ENCODE measurements at regions not wholly inside any gene's neighbourhood (a gene's known extent, or its start where the extent isn't known, plus 50 kb on each side); places are given as distances from the start of the nearest gene placed in this dataset.

GRCh38 chr12:132406493-132407450 is 77.4 kb upstream of the GALNT9 start:
- H3K4me1 Mint-ChIP-seq: no peaks in the 10 kb centered on the region; a peak in 1 of 4 replicates
- no peak overlapping the region for H3K14ac ChIP-seq (ENCODE audit: insufficient read depth, low read length)
- H3K27me3 Mint-ChIP-seq (ENCODE audit: low read depth): peaks cover 68% of the 10 kb centered on the region
- H3K27ac ChIP-seq (ENCODE audit: insufficient read length, low read depth, low read length): no peak overlapping the region
- whole genome bisulfite sequencing (ENCODE audit: extremely low coverage, insufficient read length, low lambda C conversion rate): no CpG with 5 or more reads among the region's 67 CpGs
- no peak overlapping the region for H3K23ac ChIP-seq (ENCODE audit: insufficient read length, low read depth, low read length)
- no peak overlapping the region for H2BK15ac ChIP-seq (ENCODE audit: low read depth, low read length)
- H3K27me3 ChIP-seq (ENCODE audit: insufficient read depth, low read length): peaks cover 2% of the 10 kb centered on the region; the same call in 1 of the 2 replicates
- H3K36me3 Mint-ChIP-seq (ENCODE audit: insufficient read depth in 1 of 3, low read depth in 3 of 3): no peaks in the 10 kb centered on the region
- H3K4me1 ChIP-seq (ENCODE audit: insufficient read depth, low read length): no peaks in the 10 kb centered on the region
- H3K18ac ChIP-seq (ENCODE audit: insufficient read length, low read depth, low read length): no peak overlapping the region
- no peak overlapping the region for H3K56ac ChIP-seq (ENCODE audit: insufficient read length, low read depth, low read length)
- no peak overlapping the region for H2BK20ac ChIP-seq (ENCODE audit: low read depth, low read length, poor library complexity, severe bottlenecking)
- H2BK120ac ChIP-seq (ENCODE audit: low read depth, low read length, poor library complexity, severe bottlenecking): no peak overlapping the region
- H3K9me3 ChIP-seq (ENCODE audit: control insufficient read depth, low read depth, low read length): no peaks in the 10 kb centered on the region
- H3K79me2 ChIP-seq (ENCODE audit: insufficient read depth, low read length): no peaks in the 10 kb centered on the region
- no peak overlapping the region for H3K27ac Mint-ChIP-seq
- no peak overlapping the region for H2AFZ ChIP-seq (ENCODE audit: low read length)
- no peaks in the 10 kb centered on the region for H4K20me1 ChIP-seq (ENCODE audit: control insufficient read depth, insufficient read depth, insufficient read length)
- no peak overlapping the region for H2BK12ac ChIP-seq (ENCODE audit: insufficient read length, low read depth, low read length)
- H2AK5ac ChIP-seq (ENCODE audit: insufficient read length, low read length): no peak overlapping the region
- H3K9ac ChIP-seq (ENCODE audit: extremely low read depth, insufficient read length, low read length): no peak overlapping the region
- no peak overlapping the region for H4K8ac ChIP-seq (replicated peaks; ENCODE audit: insufficient read length, low read depth, low read length)
- H3K4me3 Mint-ChIP-seq: no peak overlapping the region
- H3K79me1 ChIP-seq (ENCODE audit: insufficient read depth, low read depth, low read length, poor library complexity, severe bottlenecking): no peaks in the 10 kb centered on the region
- H3K4me2 ChIP-seq (ENCODE audit: insufficient read depth, insufficient read length, low read length): no peak overlapping the region
- H3K4ac ChIP-seq (ENCODE audit: low read depth, low read length): no peak overlapping the region
- H4K91ac ChIP-seq (ENCODE audit: insufficient read length, low read depth, low read length): no peak overlapping the region
- H3K9me3 Mint-ChIP-seq: peaks cover 0 to 4% of the 10 kb centered on the region in 2 experiments; a peak in 2 of 5 replicates
- no peak overlapping the region for H4K5ac ChIP-seq (ENCODE audit: insufficient read length, low read depth, low read length)
- H3T11ph ChIP-seq (ENCODE audit: low read length): no peak overlapping the region
- TF ChIP-seq, protein P1, sequence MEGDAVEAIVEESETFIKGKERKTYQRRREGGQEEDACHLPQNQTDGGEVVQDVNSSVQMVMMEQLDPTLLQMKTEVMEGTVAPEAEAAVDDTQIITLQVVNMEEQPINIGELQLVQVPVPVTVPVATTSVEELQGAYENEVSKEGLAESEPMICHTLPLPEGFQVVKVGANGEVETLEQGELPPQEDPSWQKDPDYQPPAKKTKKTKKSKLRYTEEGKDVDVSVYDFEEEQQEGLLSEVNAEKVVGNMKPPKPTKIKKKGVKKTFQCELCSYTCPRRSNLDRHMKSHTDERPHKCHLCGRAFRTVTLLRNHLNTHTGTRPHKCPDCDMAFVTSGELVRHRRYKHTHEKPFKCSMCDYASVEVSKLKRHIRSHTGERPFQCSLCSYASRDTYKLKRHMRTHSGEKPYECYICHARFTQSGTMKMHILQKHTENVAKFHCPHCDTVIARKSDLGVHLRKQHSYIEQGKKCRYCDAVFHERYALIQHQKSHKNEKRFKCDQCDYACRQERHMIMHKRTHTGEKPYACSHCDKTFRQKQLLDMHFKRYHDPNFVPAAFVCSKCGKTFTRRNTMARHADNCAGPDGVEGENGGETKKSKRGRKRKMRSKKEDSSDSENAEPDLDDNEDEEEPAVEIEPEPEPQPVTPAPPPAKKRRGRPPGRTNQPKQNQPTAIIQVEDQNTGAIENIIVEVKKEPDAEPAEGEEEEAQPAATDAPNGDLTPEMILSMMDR (conservative IDR thresholded peaks at IDR 0.05): no peak
- no peak for DNase-seq
- no peak overlapping the region for H2BK5ac ChIP-seq (ENCODE audit: insufficient read length, low read length)
- no peaks in the 10 kb centered on the region for H3K23me2 ChIP-seq (ENCODE audit: insufficient read length, low read depth, low read length, poor library complexity, severe bottlenecking)
